Upper lobe of right lung (tissue), 1 donor: ENCODE measurements at regions not wholly inside any gene's neighbourhood (a gene's known extent, or its start where the extent isn't known, plus 50 kb on each side); places are given as distances from the start of the nearest gene placed in this dataset.
"Not testable (repeated sequence)": the region's sequence is repeated elsewhere in the genome, so short reads cannot be mapped to it uniquely, and the experiment has no call there.

Experiments used
- ATAC-seq: fragments of 200-7000 bp; cut with Tn5 transposase; one replicate; pipeline ENCODE4 v1.9.1; 2020; ENCODE audit warnings: mild to moderate bottlenecking, moderate library complexity
- DNase-seq: peaks from one replicate; pipeline ENCODE4 v3.0.0-alpha.2; 2020
- H3K27ac ChIP-seq: fragments of 200-600 bp; one replicate; pipeline ENCODE4 v1.8.0; 2022
- H3K27me3 ChIP-seq: fragments of 200-600 bp; one replicate; pipeline ENCODE4 v1.8.0; 2022; ENCODE audit warnings: mild to moderate bottlenecking
- H3K36me3 ChIP-seq: fragments of 200-600 bp; one replicate; pipeline ENCODE4 v1.8.0; 2022
- H3K4me1 ChIP-seq: fragments of 200-600 bp; one replicate; pipeline ENCODE4 v1.8.0; 2022
- H3K4me3 ChIP-seq: fragments of 200-600 bp; one replicate; pipeline ENCODE4 v1.8.0; 2022; ENCODE audit warnings: mild to moderate bottlenecking
- H3K9me3 ChIP-seq: fragments of 200-600 bp; one replicate; pipeline ENCODE4 v1.8.0; 2022
- intact Hi-C: fragments of 100-400 bp; cut with DNase I; formaldehyde crosslinking; loops from one replicate; pipeline ENCODE4 v1.11.0; 2022
- TF ChIP-seq, protein P1 (sequence below): fragments of 200-600 bp; IDR thresholded peaks from one replicate; pipeline ENCODE4 v1.8.0; 2022; ENCODE audit warnings: antibody characterized with exemption
- donor health status: DM: no; HTN: yes; CAD: no; lungs with severe emphysema.

- TF ChIP-seq, protein P1, sequence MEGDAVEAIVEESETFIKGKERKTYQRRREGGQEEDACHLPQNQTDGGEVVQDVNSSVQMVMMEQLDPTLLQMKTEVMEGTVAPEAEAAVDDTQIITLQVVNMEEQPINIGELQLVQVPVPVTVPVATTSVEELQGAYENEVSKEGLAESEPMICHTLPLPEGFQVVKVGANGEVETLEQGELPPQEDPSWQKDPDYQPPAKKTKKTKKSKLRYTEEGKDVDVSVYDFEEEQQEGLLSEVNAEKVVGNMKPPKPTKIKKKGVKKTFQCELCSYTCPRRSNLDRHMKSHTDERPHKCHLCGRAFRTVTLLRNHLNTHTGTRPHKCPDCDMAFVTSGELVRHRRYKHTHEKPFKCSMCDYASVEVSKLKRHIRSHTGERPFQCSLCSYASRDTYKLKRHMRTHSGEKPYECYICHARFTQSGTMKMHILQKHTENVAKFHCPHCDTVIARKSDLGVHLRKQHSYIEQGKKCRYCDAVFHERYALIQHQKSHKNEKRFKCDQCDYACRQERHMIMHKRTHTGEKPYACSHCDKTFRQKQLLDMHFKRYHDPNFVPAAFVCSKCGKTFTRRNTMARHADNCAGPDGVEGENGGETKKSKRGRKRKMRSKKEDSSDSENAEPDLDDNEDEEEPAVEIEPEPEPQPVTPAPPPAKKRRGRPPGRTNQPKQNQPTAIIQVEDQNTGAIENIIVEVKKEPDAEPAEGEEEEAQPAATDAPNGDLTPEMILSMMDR = no peak
- Histone ChIP-seq H3K4me1 (no peaks in the 10 kb centered on the region), H3K9me3 (no peaks in the 10 kb centered on the region), H3K27ac (no peak overlapping the region), H3K36me3 (no peaks in the 10 kb centered on the region), H3K27me3 (no peaks in the 10 kb centered on the region), H3K4me3 (no peak overlapping the region)
- intact Hi-C loops = no loop called here
- no peak for ATAC-seq
- no peak for DNase-seq
Observed at GRCh38 chr12:22812531-22812930, 187.6 kb downstream of the ETNK1 start.

GRCh38 chr12:22821985-22822384 is 197.0 kb downstream of the ETNK1 start:
- intact Hi-C loops = no loop called here
- Histone ChIP-seq H3K4me1 (no peaks in the 10 kb centered on the region), H3K9me3 (no peaks in the 10 kb centered on the region), H3K4me3 (no peak overlapping the region), H3K27ac (no peak overlapping the region), H3K27me3 (no peaks in the 10 kb centered on the region), H3K36me3 (no peaks in the 10 kb centered on the region)
- DNase-seq = no peak
- ATAC-seq = no peak
- TF ChIP-seq, protein P1 = no peak

GRCh38 chr12:22826026-22826425 is 201.1 kb downstream of the ETNK1 start:
- ATAC-seq (no peak), DNase-seq (no peak)
- Histone ChIP-seq H3K36me3 (no peaks in the 10 kb centered on the region), H3K9me3 (no peaks in the 10 kb centered on the region), H3K27ac (no peak overlapping the region), H3K4me1 (no peaks in the 10 kb centered on the region), H3K27me3 (no peaks in the 10 kb centered on the region), H3K4me3 (no peak overlapping the region)
- TF ChIP-seq, protein P1 = no peak
- intact Hi-C loops = no loop called here

DNA sequence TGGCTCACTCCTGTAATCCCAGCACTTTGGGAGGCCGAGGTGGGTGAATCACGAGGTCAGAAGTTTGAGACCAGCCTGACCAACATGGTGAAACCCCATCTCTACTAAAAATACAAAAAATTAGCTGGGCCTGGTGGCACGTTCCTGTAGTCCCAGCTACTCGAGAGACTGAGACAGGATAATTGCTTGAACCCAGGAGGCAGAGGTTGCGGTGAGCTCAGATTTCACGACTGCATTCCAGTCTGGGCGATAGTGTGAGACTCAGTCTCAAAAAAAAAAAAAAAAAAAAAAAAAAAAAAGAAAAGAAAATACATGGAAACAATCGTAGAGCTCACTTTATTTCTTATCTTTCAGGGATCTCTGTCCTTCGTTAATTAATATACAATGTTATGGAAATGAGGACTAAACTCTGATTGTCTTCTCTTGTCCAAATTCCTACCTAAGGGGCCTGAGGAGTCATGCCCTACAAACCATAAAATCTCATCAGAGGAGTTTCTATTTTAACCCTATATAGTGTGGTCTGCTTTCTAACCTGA is 201.5 kb downstream of the ETNK1 start:
- H3K9me3 ChIP-seq, H3K36me3 ChIP-seq, H3K4me3 ChIP-seq, DNase-seq, H3K4me1 ChIP-seq, ATAC-seq, H3K27me3 ChIP-seq, H3K27ac ChIP-seq, intact Hi-C loops: not testable (repeated sequence)

DNA sequence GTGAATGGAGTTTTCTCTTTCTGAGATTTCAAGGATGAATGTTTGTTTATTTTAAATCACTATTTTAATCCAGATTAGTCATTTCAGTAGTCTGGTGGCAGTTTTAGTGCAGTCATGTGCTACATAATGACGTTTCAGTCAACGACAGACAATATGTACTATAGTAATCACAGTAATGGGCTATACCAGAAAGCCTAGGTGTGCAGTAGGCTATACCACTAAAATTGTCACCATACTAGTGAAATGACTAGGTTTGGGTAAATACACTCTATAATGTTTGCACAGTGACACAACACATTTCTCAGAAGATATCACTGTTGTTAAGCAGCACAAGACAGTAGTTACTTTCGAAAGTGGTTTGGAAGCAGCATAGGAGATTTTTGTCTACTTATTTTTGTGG is 203.1 kb downstream of the ETNK1 start:
- H3K4me1 ChIP-seq = no peaks in the 10 kb centered on the region
- intact Hi-C loops = no loop called here
- TF ChIP-seq, protein P1 = no peak
- no peak for DNase-seq
- H3K4me3 ChIP-seq = no peak overlapping the region
- H3K9me3 ChIP-seq = no peaks in the 10 kb centered on the region
- no peak overlapping the region for H3K27ac ChIP-seq
- no peaks in the 10 kb centered on the region for H3K36me3 ChIP-seq
- no peak for ATAC-seq
- no peaks in the 10 kb centered on the region for H3K27me3 ChIP-seq

GRCh38 chr12:22835431-22835830 is 210.5 kb downstream of the ETNK1 start:
- Histone ChIP-seq H3K9me3 (no peaks in the 10 kb centered on the region), H3K4me1 (no peaks in the 10 kb centered on the region), H3K27ac (no peak overlapping the region), H3K4me3 (no peak overlapping the region), H3K27me3 (no peaks in the 10 kb centered on the region), H3K36me3 (no peaks in the 10 kb centered on the region)
- ATAC-seq (no peak), DNase-seq (no peak)
- TF ChIP-seq, protein P1 = no peak
- intact Hi-C loops = no loop called here
